Activated T-cell treated with anti-CD3 and anti-CD28 coated beads for 48 hours (primary cell): ENCODE measurements at regions not wholly inside any gene's neighbourhood (a gene's known extent, or its start where the extent isn't known, plus 50 kb on each side); places are given as distances from the start of the nearest gene placed in this dataset.

ENCODE experiments used
- DNase-seq: peaks from one replicate; pipeline ENCODE4 v3.0.0-alpha.2; 2020; ENCODE audit warnings: low read depth

GRCh38 chr21:35895598-35895997 lies 164.7 kb downstream of the SETD4 start:
- DNase-seq = no peak

- DNase-seq = no peak
Observed at GRCh38 chr21:35893156-35893555, 167.2 kb downstream of the SETD4 start.

GRCh38 chr21:35886887-35887286 lies 173.4 kb downstream of the SETD4 start:
- no peak for DNase-seq

DNA sequence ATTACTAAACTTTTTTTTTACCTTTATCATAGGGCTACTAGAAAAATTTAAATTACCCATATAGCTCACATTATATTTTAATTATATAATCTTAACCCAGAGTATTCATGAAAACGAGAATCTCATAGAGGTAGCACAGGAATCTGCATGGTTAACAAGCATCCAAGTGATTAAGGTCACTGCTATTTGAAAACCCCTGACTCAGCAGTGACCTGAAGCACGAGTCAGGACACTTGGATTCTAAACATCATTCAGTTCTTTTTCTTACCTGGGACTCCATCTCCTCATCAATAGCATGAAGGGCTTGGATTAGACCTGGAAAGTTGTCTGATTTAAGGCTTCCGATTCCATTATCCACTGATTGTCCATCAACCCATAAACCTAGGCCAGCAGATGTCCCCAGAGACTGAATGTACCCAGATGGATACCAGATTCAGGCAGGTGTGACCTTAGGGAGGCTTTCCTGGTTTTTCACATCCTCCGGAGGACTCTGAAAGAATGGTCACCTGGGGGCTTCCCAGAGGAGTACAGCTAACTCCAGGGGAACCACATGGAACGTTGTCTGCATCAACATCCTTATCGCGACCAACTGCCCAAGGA lies 174.3 kb downstream of the SETD4 start:
- DNase-seq = no peak

DNA sequence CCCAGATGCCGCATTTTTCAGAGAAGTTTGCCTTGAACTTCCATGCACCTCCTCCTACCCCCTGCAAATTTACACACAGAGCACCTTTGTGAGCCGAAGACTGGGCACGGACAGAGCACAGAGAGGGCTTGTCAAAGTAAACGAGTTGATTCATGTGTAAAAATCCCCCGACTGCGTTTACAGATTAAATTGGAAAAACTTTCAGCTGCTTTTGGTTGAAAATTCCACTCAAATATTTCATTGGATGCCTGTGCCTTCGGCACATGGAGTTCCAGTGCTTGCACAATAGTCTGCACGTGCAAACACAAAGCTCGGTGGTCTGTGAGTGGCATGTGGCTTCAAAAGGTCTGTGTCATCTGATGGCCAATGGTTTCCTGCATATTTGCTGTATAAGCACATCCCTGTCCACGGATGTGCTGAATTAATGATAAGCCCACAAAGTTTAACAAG lies 177.5 kb downstream of the SETD4 start:
- DNase-seq = no peak

GRCh38 chr21:35873441-35873840 lies 186.9 kb downstream of the SETD4 start:
- DNase-seq = no peak

DNA sequence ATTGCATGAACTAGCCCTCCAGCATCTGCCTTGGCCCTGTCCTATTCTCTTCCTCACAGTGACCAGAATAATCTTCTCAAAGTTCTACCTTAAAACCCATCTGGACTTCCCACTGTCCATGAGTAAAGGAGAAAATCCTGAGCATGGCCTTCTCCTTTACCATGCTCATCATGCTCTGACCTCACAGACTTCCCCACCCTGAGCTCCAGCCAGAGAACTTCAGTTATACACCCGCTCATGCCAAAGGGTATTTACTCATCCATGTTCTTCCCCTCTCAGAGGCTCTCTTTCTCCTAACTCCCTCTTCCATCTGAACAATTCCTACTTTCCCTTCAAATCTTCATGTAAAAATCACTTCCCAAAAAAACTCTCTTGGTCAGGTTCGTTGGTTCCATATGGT lies 188.4 kb downstream of the SETD4 start:
- DNase-seq = no peak

DNA sequence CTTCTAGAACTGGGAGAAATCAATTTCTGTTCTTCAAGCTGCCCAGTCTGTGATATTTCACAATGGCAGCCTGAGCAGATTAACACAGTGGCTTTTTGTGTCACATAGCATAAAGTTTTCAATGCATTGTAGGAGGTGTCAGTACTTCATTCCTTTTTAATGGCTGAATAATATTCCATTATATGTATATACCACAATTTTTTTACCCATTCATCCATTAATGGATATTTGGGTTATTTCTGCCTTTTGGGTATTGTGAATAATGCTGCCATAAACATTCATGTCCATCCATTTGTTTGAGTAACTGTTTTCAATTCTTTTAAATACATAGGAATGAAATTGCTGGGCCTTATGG lies 191.5 kb downstream of the SETD4 start:
- no peak for DNase-seq

DNA sequence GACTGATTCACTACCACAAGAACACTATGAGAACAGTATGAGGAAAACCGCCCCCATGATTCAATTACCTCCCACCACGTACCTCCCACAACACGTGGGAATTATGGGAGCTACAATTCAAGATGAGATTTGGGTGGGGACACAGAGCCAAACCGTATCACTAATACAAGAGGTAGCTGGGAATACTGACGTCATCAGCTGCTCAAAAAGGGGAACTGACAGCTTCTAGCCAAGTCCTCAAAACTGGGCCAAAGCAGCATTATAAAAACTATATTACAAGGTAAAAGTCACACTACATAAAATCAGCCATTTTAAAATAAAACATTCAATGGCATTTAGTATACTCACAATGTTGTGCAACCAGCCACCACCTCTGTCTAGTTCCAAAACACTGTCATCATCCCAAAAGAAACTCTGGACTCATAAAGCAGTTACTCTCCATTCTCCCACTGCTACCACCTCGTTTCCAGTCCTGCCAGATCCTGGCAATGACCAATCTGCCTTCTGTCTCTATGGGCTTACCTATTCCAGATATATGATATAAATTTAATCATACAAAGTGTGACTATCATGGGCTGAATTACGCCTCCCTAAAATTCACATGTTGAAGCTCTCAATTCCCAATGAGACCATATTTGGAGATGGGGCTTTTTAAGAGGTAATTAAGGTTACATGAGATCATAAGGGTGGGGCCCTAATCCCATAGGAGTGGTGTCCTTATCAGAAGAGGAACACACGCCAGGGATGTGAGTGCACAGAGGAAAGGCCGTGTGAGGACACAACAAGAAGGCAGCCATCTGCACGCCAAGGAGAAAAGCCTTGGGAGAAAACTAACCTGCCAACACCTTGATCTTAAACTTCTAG lies 192.1 kb downstream of the SETD4 start:
- DNase-seq = no peak

GRCh38 chr21:35864039-35864438 lies 196.3 kb downstream of the SETD4 start:
- no peak for DNase-seq

DNA sequence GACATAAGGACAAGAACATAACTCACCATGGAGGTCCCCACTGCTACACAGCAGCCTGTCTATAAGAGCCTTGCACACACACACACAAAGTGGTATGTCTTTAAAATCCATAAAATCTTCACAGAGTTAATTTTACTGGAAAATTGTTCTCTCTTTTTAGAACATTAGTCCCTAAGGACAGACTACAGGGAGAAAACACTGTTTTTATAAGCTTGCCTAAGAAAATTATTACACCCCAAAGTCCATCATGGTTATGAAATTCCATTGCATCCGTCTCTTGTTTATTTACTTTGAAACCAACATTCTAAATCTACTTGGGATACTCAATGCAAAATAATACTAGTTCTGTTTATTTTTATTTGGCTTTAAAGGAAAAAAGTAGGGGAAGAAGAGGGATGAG lies 197.4 kb downstream of the SETD4 start:
- DNase-seq = no peak

DNA sequence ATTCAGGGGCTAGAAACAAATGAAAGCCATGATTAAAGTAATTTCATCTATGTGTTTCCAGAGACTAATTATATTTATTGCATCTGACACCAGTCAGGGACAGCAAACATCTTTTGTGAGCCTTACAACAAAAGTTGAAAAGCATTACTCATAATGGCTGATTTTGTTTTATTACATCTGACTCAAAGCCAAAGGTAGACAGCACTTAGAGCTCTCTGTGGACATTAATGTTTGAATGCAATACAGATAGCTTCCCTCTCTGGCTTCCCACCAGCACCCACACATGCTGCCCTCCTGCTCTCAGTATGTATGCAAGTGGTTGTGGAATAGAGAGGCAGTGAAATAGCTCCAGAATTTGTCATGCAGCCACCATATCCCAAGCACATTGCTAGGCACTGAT lies 198.7 kb downstream of the SETD4 start:
- DNase-seq = no peak

GRCh38 chr21:35860189-35860869 lies 200.0 kb downstream of the SETD4 start:
- DNase-seq = no peak

- DNase-seq = no peak
Observed at GRCh38 chr21:35859677-35860076, 200.6 kb downstream of the SETD4 start.

DNA sequence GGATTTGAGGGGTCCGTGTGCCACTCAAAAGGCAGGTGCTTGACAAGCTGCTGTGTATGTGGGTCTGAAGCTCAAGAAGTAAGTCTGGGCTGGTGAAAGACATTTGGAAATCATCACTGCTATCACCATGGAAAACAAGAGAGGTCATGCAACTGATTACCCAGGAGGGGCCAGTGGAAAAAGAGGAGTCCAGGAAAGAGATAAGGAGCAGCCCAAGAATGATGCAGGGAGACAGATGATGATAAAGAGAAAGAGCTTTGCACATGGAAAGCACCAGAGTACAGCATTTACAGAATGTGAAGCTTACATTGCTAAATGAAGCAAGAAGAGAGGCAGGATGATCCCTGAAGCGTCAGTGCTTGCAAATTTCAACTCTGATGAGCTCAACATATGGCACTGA lies 203.2 kb downstream of the SETD4 start:
- DNase-seq = no peak

- DNase-seq = no peak
Observed at GRCh38 chr21:35855484-35855883, 204.8 kb downstream of the SETD4 start.

DNA sequence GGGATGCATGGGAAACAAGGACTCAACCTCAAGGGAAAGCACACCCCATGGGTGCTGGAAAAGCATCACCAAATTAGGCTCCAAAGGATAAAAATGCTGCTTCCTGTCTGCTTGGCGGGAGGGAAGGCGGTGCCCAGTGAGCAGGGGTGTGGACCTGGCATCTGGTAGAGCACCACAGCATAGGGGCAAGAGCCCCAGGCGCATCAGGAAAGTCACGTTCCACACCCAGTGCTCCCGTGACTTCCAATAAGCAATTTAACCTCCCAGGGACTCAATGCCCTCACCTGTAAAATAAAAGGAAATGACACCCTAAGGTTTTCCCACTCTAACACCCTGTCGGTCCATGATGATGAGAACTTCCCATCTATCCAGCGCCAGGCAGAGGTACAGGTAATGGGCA lies 206.0 kb downstream of the SETD4 start:
- no peak for DNase-seq

DNA sequence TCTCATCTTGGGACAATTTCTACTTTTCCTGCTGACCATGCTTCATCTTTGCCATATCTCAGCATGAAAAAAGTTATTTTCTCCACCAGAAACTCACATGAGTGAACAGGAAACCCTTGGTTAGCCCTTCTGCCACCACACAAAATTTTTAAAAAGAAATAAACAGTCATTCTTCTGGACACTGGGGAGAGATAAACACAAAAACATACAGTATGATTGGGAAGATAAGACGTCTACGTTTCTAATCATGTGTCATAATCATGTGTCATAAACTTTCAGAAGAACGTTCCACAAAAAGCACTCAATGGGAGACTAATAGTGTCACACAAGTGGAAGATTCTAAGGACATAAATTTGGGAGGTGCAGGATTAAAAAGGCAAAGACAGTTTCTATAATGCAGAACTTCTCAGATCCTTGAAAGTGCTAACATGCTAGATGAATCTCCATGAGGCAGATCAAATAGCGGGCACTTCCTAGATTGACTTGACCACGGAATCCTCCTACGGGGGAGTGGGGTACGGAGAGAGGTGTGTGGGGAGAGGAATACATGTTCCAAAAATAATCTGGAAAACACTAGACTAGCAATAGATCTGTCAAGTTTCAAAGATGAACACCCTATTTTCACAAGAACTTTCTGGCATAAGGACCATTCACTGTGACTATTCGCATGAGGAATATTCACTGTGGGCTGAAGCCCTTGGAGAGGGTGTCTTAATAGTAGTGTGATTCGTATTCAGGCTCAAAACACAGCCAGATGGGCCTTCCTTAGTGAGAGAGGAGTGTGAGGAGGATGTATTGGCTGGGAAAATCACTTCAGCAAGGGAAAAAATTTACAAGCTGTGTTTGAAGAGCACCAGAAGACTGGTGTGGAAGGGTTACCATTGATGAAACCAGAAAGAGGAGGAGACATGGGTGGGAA lies 206.7 kb downstream of the SETD4 start:
- DNase-seq = no peak

GRCh38 chr21:35852820-35853219 lies 207.5 kb downstream of the SETD4 start:
- DNase-seq = no peak

GRCh38 chr21:35850542-35851103 lies 209.7 kb downstream of the SETD4 start:
- DNase-seq = no peak

DNA sequence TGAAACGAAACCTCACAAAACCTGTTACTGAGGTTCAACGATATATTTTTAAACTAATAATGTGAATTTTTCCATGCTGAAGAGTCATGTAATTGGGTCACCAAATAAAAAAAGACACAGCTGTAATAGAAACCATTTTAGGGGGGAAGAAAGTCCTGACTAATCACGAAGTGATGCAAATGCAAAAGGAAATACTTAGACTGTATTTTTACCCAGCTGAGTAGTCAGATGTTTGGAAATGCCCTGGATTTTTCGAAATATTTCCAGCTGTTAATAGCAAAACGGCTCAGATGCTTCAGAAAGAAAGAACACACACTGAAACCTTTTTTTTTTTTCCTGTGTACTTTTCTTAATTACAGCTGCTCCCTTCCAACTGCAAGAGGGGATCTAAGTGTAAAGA lies 210.3 kb downstream of the SETD4 start:
- DNase-seq = no peak

DNA sequence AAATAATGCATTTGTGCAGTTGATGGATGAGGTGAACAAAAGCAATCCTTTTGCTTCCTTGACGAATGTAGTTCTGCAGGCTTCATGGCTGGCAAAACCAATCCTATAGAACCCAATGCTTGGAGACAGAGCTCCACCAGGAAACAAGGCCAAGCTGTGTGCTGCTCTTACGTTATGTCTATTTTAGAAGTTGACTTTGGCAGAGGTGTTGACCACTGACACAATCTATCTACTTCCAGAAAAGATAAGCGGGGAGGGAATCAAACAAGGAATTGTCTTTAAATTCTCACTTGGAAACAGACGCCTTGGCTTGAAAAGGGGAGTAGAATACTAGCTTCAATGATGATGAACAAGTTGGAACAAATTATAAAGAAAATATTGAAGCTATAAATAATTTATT lies 211.2 kb downstream of the SETD4 start:
- DNase-seq = no peak
